ENCODE measurements at regions not wholly inside any gene's neighbourhood (a gene's known extent, or its start where the extent isn't known, plus 50 kb on each side); places are given as distances from the start of the nearest gene placed in this dataset.

DNA sequence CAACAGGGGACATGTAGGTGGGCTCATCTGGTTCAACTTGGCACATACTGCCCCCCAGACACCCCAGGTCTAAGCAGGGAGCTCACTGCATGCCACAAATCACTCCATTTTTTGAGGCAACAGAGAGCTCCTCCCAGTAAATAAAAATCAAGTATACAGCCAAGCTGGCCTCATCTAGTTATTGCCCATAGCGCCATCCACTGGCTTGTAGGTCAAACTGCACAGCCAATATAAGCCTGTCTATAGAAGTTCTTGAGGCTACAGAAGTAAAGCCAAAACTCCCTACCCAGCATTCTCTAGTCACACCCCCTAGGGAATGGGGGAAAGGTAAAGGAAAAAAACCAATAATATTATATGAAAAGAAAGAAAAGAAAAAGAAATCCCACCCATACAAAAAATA is 453.7 kb downstream of the ZNF385D start:
- TF ChIP-seq, protein P1, sequence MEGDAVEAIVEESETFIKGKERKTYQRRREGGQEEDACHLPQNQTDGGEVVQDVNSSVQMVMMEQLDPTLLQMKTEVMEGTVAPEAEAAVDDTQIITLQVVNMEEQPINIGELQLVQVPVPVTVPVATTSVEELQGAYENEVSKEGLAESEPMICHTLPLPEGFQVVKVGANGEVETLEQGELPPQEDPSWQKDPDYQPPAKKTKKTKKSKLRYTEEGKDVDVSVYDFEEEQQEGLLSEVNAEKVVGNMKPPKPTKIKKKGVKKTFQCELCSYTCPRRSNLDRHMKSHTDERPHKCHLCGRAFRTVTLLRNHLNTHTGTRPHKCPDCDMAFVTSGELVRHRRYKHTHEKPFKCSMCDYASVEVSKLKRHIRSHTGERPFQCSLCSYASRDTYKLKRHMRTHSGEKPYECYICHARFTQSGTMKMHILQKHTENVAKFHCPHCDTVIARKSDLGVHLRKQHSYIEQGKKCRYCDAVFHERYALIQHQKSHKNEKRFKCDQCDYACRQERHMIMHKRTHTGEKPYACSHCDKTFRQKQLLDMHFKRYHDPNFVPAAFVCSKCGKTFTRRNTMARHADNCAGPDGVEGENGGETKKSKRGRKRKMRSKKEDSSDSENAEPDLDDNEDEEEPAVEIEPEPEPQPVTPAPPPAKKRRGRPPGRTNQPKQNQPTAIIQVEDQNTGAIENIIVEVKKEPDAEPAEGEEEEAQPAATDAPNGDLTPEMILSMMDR (IDR thresholded peaks at IDR 0.05 in 2 of 3, conservative IDR thresholded peaks at IDR 0.05 in 1 of 3; ENCODE audit: control insufficient read depth in 2 of 3, extremely low read depth in 1 of 3, insufficient read depth in 1 of 3, low read depth in 3 of 3, low read length in 3 of 3): no peak
- TF ChIP-seq ESRRA (IDR thresholded peaks at IDR 0.05; ENCODE audit: low read length) (no peak), POLR2A (IDR thresholded peaks at IDR 0.05; ENCODE audit: low read depth, low read length) (no peak), ZSCAN29 (IDR thresholded peaks at IDR 0.05) (no peak), CHD1 (IDR thresholded peaks at IDR 0.05; ENCODE audit: low read depth, low read length) (no peak)
- TF ChIP-seq, protein P2, sequence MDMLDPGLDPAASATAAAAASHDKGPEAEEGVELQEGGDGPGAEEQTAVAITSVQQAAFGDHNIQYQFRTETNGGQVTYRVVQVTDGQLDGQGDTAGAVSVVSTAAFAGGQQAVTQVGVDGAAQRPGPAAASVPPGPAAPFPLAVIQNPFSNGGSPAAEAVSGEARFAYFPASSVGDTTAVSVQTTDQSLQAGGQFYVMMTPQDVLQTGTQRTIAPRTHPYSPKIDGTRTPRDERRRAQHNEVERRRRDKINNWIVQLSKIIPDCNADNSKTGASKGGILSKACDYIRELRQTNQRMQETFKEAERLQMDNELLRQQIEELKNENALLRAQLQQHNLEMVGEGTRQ (IDR thresholded peaks at IDR 0.05; ENCODE audit: borderline replicate concordance, low read depth, low read length): no peak
- TF ChIP-seq, protein P3, sequence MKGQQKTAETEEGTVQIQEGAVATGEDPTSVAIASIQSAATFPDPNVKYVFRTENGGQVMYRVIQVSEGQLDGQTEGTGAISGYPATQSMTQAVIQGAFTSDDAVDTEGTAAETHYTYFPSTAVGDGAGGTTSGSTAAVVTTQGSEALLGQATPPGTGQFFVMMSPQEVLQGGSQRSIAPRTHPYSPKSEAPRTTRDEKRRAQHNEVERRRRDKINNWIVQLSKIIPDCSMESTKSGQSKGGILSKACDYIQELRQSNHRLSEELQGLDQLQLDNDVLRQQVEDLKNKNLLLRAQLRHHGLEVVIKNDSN (IDR thresholded peaks at IDR 0.05; ENCODE audit: borderline replicate concordance, extremely low read length, insufficient read depth, low read depth, low read length): no peak
